GM19099 (cell line): ENCODE measurements at regions not wholly inside any gene's neighbourhood (a gene's known extent, or its start where the extent isn't known, plus 50 kb on each side); places are given as distances from the start of the nearest gene placed in this dataset.

Experiments used
- POLR2A ChIP-seq: IDR thresholded peaks from 3 replicates; pipeline ENCODE4 v1.6.1; 2011; ENCODE audit warnings: low read depth; ENCODE audit not compliant: insufficient read length; ENCODE audit errors: extremely low read depth

DNA sequence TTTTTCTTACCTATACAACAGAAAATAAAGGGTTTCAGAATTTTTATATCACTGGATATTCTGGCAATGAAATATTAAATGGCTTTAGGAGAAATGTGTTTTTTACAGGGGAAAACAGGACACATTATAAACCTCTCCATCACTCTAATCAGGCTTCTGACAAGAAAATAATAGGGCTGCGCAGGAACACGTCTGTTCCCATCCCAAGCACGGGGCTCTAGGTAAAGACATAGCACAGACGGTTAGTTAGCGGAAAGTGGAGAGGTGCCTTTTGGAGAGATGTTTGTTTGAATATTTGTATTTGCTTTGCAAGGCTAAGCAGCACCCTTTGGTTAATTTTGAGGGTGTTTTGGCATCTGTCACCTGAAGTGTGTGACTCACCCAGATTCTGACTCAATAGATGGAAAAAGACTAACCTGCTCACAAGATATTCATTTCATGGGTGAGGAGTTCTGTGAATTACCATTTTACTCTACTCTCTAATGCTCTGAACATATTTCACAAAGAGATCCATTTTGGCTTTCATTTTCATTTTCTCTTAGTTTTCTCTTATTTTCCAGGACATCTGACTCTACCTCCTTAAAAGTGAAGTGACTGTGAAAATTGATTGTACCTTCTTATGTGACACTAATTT is 174.5 kb upstream of the AKR1E2 start:
- no peak for TF ChIP-seq POLR2A

DNA sequence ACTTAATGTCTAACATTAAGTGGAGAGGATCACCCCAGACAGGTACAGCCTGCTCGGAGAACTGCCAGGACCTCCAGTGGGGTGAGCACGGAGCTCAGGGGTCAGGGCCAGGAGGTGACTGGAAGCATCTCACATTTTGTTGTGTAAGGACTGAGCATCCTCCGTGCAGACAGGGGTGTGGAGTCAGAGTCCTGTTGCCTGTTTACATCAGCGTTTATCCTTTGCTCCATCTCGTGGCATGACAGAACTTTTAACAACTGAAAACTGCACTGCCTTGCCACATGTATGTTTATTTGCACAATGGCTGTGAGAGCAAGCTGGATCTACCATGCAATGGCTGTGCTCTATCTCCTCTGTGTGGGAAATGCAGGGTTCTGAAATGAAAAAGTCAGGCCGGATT is 175.4 kb upstream of the AKR1E2 start:
- no peak for TF ChIP-seq POLR2A

DNA sequence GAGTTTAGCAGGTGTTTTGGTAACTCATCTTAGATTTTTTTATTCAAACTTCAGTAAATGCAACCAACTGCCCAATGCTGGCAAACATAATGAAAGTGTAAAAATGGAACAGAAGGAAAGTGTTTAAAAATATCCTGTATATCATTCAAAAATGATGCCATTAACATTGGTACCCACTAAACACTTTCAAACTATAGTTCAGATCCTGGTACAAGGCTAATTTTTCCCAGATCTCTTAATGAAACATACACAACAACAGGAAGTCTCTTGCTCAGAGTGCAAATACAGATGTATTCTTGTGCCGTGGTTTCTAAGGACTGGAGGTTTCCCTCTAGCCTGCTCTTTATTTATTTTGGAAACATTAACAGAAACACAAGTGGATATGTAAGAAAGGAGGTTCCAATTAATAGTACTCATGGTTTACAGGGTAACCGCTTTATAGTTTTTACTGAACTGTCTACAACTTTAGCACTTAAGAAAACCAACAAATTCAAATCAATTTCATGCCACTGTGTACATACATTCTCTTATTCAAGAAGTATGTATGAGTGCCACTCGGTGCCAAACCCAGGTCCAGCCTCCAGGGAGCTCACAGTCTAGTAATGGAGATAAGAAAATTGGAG is 176.0 kb upstream of the AKR1E2 start:
- TF ChIP-seq POLR2A: no peak

DNA sequence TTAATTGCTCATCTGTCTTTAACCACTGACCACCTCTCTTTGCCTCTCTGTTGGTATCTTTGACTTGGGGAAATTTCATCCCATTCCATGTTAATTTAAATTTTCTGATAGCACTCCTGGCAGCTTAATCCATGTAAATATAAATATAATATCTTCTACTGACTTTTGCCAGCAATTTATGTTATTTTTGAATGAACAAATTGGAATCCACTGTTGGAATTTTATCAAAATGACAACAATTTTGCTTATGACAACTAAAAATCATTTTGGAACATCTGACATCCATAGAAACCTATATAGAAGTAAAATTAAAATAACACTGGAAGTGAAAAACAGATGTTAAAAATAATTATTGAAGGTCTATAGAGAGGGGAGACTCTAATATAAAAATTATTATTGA is 176.5 kb upstream of the AKR1E2 start:
- no peak for TF ChIP-seq POLR2A

DNA sequence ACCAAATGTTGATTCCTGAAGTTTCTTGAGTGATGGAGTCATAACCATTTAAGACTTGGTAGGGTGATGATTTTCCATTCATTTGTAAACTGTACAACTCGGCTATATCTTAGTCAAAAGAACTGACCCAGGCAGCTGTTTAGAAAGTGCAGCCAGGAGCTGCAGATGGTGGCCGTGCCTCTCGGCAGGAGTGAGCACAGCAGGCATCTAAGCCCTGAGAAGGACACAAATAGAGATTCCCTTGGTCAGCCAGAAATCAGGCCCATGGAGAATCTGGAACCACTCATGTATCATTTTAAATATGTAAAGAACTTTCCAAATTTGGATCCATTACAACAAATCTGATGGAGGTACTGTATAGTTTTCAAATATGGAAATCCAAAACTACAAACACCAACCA is 177.0 kb upstream of the AKR1E2 start:
- no peak for TF ChIP-seq POLR2A

DNA sequence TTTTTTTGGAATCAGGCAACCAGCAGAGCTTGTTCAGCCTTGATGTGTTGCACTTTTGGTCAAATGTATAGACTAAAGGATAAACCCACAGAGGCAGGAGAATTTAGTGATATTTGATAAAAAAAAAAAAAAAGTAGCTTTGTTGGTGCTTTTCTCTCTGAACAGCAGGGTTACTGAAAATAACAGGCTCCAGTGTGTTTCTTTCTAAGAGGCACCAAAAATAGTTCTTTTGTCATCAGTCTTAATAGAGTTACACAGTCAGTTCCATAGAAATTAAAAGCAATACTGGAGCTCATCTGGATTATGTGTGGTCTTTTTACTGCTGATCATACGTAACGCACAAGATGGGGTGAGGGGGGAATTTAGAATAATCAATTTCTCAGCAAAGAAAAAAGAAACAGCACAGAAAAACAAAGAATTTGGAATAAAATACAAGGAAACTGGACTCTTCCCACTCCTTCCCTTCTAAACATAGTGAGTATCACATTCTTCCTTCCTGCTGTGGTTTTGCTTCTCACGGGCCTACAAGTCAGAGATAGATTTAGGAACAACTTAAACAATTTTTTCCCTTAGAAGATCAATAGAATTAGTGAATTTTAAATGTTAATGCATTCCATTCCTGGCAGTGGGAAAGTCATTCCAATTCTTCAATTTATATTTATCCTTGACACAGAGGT is 178.8 kb upstream of the AKR1E2 start:
- no peak for TF ChIP-seq POLR2A

DNA sequence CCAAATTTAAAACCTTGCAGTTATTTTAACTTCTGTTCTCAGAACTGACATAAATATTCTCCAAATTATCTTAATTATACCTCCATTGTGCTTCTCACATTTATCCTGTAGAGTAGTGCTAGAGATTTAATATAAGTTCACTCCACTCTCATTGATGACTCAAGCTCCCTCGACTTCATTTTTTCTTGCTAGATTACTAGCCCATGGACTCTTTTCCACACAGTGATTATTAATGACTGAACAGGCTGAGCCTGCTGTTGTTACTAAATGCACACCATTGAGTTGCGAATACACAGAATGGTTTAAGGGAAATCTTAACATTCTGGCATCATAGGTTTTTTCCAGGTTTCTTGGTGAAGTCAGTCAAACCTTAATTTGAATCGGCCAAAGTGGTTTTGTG is 179.5 kb upstream of the AKR1E2 start:
- no peak for TF ChIP-seq POLR2A

DNA sequence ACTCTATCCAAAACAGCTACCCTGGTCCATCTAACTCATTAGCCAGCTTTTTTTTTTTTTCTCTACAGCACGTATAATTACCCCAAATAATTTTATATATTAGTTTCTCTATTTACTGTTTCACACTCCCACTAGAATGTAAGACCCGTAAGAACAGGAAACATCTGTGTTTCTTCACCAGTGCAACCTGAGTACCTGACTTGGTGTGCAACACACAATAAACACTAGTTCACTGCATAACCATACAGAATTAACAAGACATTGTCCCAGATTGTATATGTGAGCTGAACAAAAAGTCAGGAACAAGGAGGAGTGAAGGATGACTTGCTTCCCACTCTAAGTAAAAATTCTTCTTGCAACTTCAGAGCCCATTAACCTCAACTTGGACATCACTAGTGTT is 180.2 kb upstream of the AKR1E2 start:
- no peak for TF ChIP-seq POLR2A

DNA sequence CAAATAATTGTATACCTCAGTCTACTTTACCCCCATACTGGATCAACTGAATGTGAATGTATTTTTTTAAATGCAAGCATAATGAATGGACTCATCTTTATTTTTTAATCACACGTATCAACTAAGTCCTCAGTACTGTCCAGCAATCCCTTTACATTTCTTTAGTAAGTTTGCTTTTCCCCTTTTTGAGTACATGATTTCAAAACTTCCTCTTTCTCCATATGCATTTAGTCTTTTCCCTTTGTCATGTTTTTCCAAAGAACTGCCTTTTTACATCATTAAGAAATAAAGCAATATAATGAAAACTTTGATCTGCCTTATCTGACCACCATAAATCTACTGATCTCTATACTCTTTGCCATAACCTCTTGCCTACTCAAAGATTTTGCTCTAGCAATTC is 182.5 kb upstream of the AKR1E2 start:
- TF ChIP-seq POLR2A: no peak

DNA sequence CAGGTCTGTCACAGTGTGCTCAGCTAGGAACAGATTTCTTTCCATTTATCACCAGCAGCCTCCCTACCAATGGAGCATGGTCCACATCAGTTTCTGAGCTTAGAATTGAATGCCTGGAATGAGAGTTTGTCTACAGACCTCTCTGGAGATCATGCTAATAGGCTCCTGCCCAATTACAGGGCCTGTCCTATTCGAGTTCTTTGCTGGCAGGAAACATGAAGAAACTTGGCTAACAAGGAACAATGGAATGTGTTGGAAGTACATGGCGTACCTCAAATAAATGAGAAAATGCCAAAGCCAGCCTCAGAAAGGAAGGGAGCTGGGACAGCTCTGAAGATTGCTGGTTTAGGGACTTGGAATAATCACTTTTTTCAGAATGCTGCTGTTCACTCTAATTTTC is 186.0 kb upstream of the AKR1E2 start:
- no peak for TF ChIP-seq POLR2A

DNA sequence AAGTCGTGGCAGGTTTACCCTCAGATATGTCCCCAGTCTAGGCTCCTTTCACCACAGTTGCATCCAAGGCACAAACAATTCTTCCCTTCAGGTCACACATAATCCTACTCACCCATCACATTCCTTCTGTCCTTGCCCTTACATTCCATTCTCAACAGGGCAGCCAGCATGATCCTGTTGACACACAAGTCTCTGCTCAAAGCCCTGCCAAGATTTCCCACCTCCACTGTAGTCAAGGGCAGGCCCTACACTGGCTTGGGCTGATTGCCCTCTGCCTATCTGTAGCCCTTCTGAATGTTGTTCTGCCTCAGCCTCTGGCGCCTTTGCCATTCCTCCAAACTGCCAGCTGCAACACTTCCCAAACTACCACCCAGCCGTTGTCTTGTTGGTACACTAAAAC is 187.9 kb upstream of the AKR1E2 start:
- TF ChIP-seq POLR2A: no peak

DNA sequence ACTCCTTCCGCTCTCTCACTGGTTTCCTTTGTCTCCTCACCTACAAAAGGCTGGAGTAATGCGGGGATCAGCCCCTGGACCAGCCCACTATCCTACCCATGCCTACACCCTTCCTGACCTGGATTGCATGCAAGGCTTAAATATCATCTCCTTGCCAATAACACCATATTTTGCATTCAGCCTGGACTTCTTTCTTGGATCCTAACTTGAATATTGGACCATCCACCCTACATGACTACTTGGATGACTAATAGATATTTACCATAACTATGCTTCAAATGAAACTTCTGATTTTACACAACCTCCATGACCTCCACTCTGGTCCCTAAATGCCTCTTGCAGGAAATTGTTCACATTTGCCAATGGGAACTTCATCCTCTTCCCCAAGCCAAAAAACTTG is 188.3 kb upstream of the AKR1E2 start:
- no peak for TF ChIP-seq POLR2A

DNA sequence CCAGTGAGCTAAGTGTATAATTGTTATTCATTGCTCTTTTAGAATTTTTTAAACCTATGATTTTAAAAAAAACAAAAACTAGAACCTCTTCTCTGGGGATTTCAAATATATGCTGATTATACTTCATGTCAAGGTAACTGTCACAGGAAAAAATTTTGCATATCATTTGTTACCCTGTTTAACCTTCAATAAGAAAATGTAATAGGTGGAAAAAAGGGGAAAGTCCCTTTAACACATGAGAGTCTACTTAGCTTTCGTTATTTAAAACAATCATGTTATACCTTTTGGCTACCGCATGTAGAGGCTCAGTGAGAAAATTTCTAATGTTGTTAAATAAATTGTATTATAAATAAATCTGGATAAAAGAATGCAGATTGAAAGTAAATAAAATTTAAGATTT is 190.1 kb upstream of the AKR1E2 start:
- no peak for TF ChIP-seq POLR2A

DNA sequence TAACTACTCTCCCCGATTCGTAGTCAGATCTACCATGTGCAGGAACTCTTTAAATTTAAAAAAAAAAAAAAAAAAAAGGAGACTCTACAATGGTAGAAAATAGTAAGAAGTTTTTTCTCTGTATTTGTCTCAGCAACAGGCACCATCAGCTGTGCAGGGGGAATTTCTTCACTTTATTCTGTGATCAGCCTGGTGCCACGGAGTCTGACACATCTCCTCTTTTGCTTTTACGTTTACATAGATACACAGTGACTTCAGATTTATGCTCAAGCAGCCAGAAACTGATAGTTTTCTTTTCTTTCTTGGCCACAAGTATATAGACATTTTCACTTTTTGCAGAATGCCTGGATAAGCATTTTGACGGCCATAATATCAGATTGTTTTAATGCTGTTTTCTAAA is 190.6 kb upstream of the AKR1E2 start:
- no peak for TF ChIP-seq POLR2A

DNA sequence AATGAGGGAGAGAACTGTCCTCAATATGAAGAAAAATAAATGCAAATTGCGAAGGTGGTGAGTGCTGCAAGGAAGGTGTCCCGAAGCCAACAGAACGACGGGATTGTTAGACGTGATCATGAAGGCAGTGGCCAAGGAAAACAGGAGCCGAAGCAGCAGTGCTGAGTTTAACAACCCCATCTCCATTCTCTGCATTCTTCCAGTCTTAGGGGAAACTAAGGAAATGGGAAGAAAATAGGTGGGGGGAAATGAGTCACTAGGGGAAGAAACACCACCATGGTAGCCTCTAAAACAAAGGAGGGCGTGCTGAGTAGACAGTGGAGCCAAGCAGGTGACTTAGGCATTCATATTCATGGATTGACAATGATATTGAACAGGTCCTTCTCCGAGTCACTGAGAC is 192.2 kb upstream of the AKR1E2 start:
- no peak for TF ChIP-seq POLR2A

DNA sequence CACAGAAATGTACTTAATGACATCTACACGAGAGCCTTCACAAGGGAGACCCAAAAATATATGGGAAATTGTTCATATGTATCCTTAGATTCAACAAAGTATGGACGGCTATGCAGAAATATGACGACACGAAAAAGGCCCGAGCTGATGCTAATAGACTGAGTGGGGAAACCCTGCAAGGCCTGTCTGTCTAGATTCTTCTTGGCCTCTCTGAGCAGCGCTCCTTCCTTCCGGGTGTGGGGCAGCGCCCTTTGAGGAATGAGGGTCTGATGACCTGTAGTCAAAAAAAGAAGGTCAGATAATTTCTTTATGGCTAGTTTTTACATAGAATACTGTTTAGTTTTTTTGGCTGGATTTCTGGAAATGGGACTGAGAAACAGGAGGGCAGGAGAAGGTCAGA is 192.8 kb upstream of the AKR1E2 start:
- TF ChIP-seq POLR2A: no peak
